SHP77 (cell line): ENCODE measurements at regions not wholly inside any gene's neighbourhood (a gene's known extent, or its start where the extent isn't known, plus 50 kb on each side); places are given as distances from the start of the nearest gene placed in this dataset.
A peak's percentile ranks its signal among the peaks of the same experiment; 100 is the strongest.

Source experiments
- DNase-seq, 2 experiments: peaks; one replicate each; lab custom pipeline; 2025; lab: John Stamatoyannopoulos, UW

DNA sequence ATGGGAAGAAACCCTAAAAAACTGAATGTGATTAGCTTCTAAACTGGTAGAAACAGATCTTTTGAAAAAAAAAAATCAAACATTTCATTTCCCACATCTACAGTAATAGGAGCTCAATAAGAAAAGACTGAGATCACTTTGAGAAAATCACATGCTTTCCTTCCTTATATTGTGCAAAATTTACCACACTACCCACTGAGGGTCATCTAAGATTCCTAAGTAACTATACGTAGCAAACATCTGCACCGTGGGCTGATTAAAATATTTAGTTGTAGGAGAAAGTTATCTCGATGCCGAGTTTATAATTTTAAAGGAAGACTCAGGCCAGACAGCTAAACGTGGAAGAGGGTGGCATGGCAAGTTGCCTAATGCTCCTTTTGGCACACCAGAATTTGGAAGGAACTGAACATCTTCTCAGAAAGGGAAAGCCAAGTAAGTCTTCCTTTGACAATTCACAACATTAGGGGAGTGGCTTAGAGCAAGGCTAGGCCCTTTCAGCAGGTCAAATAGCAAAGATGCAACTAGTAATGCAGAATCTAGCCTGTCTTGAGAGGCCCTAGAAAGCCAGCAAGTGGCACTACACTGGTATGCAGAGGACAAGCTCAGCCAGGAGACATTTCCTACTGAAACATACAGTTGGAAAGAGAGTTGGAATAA, 128.0 kb downstream of the TMA16 start:
- no peak for DNase-seq

DNA sequence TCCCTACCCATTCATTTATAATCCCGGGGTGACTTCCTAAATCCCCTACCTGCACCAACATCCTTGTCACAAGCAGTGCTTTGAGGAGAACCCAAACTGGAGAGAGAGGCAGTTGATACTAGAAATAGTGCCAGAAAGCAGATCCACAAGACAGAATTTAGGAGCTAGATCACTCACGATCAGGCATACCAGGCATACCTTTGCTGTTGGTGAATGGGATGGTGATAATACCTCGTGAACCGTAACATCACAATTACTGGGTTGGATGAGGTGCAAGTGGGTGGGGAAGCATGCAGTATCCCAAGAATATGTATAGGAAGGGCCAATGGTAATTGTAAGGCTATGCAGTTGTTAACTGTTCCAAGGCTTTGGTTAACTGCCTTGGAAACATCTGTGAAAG, 129.3 kb downstream of the TMA16 start:
- DNase-seq, result no peak

- DNase-seq, result no peak
Observed at GRCh38 chr4:163624727-163625126, 130.2 kb downstream of the TMA16 start.

- no peak for DNase-seq
Observed at GRCh38 chr4:163631288-163631687, 136.8 kb downstream of the TMA16 start.

- no peak for DNase-seq
Observed at GRCh38 chr4:163638909-163639308, 144.4 kb downstream of the TMA16 start.

GRCh38 chr4:163649557-163650091, 155.1 kb downstream of the TMA16 start:
- no peak for DNase-seq

GRCh38 chr4:163651761-163652160, 157.3 kb downstream of the TMA16 start:
- no peak for DNase-seq

- DNase-seq, result no peak
Observed at GRCh38 chr4:163654621-163655020, 160.1 kb downstream of the TMA16 start.

DNA sequence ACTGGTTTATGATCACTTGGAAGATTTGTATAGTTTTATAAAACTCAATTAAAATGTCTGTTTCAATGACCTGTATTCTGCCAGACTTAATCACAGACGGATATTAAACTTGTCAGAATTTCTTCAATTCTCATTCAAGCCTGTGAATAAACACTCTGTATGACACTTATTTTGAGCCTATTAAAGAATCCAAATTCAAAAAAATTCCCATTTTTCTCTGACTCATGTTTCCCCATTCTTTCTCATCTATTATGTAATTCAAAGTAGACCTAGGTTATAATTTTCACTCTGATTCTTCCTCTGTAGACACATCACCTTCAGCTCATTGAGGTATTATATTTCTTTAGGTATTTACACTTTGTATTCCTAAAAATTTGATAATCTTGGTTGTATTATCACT, 166.1 kb downstream of the TMA16 start:
- DNase-seq, result no peak

DNA sequence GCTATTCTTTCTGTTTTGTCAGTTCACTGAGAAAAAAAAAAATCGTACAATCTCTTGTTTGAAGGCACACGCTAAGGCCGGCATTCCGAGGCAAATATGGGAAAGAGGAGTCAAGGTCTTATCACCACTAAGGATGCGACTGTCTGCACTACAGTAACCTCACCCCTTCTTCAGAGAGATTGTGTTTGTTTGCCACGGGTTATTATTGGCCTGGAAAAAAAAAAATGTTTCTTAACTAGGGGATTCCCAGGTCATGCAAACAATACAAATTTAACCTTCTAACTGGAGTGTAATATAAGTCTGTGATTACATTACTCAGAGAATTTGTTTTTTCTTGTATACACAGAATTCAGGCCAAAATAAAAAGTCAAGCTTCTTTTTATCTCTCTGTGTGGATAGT, 168.3 kb downstream of the TMA16 start:
- no peak for DNase-seq

DNA sequence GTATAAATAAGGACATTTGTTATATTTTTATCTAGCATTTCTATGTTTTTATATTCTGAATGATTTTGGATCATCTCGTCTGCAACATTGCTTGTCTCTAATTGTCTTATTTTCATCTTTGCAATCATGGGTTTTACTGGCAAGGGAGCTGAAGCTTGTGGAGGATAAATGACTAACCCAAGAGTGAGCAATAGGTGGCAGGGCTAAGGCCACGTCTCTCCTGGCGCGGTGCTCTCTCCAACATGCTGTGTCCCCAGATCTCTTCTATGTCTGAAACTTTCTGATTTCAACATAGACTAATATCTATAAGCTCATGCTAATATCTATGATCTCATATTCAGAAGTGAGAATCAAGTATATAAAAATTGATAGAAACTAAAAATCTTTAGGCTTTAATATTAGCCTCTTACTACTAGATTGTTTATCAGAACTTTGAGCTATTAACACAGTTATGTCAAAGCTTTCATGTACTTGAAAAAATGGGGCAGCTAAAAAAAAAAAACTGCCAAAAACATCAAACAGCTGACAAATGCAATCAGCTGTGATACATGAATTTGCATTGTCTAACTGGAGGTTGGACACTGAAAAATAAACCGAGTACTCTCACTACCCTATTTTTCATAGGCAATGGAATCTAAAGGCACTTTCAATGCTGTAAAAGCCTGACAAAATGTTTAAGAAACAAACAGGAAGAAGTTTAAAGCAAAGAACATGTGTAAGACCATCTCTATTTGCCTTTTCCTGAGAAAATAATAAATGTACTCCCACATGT, 169.2 kb downstream of the TMA16 start:
- no peak for DNase-seq

DNA sequence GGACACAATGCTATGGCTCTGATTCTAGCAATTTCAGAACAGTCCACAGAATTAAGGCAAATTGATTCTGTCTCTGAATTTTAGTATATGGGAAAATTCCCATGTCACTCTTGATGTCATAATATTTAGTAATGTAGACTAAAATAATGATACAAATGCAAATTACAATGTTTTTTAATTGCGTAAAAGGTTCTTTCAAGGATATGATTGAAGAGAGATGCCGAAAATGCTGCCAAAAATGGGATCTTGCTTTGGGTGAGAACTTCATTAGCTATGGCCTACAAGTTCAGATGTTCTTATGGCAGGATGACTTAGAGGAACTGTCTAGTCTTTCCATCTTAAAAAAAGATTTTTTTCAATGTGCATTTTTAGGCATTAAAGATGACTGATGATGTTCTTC, 170.6 kb downstream of the TMA16 start:
- no peak for DNase-seq

GRCh38 chr4:163665521-163666331, 171.2 kb downstream of the TMA16 start:
- no peak for DNase-seq

- DNase-seq, result no peak
Observed at GRCh38 chr4:163666332-163666873, 171.9 kb downstream of the TMA16 start.

DNA sequence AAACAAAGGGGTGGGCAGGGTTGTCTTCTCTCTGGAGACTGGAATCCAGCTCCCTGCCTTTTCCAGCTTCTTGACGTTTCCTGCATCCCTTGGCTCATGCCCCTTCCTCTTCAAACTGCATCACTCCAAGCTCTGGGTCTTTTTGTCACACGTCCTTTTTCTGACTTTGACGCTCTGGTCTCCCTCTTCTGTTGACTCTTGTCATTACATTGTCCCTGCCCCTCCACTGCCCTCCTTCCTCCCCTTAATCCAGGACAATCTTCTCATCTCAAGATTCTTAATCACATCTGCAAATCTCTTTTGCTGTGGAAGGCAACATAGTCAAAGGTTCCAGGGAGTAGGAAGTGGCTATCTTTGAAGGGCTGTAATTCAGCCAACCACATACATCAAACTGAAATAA, 178.3 kb downstream of the TMA16 start:
- no peak for DNase-seq

GRCh38 chr4:163673848-163674697, 179.6 kb downstream of the TMA16 start:
- no peak for DNase-seq

DNA sequence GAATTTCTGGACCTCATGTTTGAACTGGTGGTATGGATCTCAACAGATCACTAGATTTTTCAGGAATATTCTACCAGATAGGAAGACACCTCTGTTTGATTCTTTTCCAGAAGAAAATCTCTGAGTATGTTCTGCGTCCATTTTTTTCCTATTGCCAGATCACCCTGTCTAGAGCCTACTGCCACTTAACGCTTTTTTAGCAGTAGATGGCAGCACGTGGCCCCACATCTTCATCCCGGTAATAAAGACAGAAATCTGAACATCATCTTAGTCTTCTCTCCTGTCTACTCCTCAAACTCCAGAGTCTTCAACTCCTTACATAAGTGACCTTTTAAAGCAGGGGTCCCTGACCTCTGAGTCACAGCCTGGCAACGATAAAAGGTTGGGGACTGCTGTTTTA, 184.7 kb downstream of the TMA16 start:
- peak; percentile 9 to 10 for DNase-seq

GRCh38 chr4:163680386-163681098, 186.1 kb downstream of the TMA16 start:
- no peak for DNase-seq

DNA sequence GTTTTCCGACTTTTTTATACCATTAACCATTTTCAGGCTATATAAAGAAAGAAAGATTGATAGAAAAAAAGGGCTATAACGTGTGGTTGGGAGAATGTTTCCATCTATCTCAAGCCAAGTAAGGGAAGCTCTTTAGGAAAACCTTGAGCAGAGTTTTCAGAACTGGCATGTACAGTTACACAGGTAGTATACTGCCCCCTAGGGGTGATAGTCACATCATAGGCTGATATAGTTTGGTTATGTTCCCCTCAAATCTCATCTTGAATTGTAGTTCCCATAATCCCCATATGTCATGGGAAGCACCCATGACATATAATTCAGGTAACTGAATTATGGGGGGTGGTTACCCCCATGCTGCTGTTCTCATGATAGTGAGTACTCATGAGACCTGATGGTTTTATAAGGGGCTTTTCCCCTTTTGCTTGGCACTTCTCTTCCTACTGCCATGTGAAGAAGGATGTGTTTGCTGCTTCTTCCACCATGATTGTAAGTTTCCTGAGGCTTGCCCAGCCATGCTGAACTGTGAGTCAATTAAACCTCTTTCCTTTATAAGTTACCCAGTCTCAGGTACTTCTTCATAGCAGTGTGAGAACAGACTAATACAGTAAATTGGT, 186.8 kb downstream of the TMA16 start:
- peak; percentile 16 to 30 for DNase-seq

DNA sequence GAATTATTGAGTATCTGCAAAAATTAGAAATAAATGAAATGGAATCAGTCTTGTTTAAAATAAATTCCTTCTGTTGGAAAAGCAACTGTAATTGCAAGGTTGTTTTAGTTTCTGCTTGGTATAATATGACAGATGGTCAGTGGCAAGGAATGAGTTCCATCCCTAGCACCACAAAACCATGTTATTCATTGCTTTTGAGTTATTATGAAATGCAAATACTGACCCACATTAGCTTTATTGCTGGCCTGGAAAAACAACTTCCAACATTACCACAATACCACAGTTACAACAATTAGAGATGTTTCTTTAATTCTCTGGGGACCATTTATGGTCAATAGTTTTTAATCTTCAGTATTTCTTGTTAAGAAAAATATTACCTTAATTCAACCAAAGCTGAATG, 194.4 kb downstream of the TMA16 start:
- DNase-seq, result no peak
